Hepatocyte (in vitro differentiated cells): ENCODE measurements at regions not wholly inside any gene's neighbourhood (a gene's known extent, or its start where the extent isn't known, plus 50 kb on each side); places are given as distances from the start of the nearest gene placed in this dataset.

Experiments
- CTCF ChIP-seq: fragments of 200-600 bp; sonication (generic); IDR thresholded peaks from 2 replicates; pipeline ENCODE4 v1.5.1; 2016; ENCODE audit warnings: antibody characterized with exemption, mild to moderate bottlenecking; ENCODE audit not compliant: poor library complexity
- EZH2 ChIP-seq: fragments of 200-600 bp; sonication (generic); IDR thresholded peaks from 2 replicates; pipeline ENCODE4 v1.6.1; 2016; ENCODE audit warnings: antibody characterized with exemption, mild to moderate bottlenecking, borderline replicate concordance
- EZH2phosphoT487 ChIP-seq: fragments of 200-600 bp; sonication (generic); IDR thresholded peaks from one replicate; pipeline ENCODE4 v1.6.1; 2018; ENCODE audit warnings: antibody characterized with exemption, mild to moderate bottlenecking, low read depth, moderate library complexity; ENCODE audit not compliant: unreplicated experiment, severe bottlenecking

- no peak for TF ChIP-seq CTCF
- no peak for TF ChIP-seq EZH2phosphoT487
- TF ChIP-seq EZH2: no peak
Observed at GRCh38 chr4:14529653-14530052, 472.6 kb upstream of the CPEB2 start.
